ENCODE measurements at regions not wholly inside any gene's neighbourhood (a gene's known extent, or its start where the extent isn't known, plus 50 kb on each side); places are given as distances from the start of the nearest gene placed in this dataset.

DNA sequence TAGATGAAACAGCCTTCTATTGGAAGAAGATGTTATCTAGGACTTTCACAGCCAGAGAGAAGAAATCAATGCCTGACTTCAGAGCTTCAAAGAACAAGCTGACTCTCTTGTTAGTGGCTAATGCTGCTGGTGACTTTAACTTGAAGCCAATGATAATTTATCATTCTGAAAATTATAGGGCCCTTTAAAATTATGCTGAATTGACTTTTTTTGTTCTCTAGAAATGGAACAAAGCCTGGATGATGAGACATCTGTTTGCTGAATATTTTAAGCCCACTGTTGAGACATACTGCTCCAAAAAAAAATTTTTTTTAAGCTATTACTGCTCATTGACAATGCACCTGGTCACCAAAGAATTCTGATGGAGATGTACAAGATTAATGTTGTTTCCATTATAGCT, 189.2 kb downstream of the MBL2 start:
- Mint-ChIP-seq H3K9me3 (peaks cover 62% of the 10 kb centered on the region), H3K4me3 (no peak overlapping the region), H3K36me3 (ENCODE audit: low read depth) (no peaks in the 10 kb centered on the region), H3K27ac (no peak overlapping the region), H3K4me1 (no peaks in the 10 kb centered on the region), H3K27me3 (ENCODE audit: insufficient read depth) (no peaks in the 10 kb centered on the region)
- Histone ChIP-seq H3K27me3 (ENCODE audit: control insufficient read depth, insufficient read depth, low read length, poor library complexity, severe bottlenecking) (no peaks in the 10 kb centered on the region), H3K9ac (ENCODE audit: extremely low read depth, low read length, poor library complexity, severe bottlenecking) (no peak overlapping the region), H3K4me1 (ENCODE audit: control insufficient read depth, insufficient read depth, low read length) (no peaks in the 10 kb centered on the region), H3K36me3 (ENCODE audit: control insufficient read depth, insufficient read depth, low read length) (no peaks in the 10 kb centered on the region), H3K27ac (ENCODE audit: low read depth, low read length) (no peak overlapping the region), H3K4me3 (ENCODE audit: low read length) (no peak overlapping the region), H3K9me3 (ENCODE audit: control insufficient read depth, low read length) (peaks cover 55% of the 10 kb centered on the region)
- TF ChIP-seq, protein P1, sequence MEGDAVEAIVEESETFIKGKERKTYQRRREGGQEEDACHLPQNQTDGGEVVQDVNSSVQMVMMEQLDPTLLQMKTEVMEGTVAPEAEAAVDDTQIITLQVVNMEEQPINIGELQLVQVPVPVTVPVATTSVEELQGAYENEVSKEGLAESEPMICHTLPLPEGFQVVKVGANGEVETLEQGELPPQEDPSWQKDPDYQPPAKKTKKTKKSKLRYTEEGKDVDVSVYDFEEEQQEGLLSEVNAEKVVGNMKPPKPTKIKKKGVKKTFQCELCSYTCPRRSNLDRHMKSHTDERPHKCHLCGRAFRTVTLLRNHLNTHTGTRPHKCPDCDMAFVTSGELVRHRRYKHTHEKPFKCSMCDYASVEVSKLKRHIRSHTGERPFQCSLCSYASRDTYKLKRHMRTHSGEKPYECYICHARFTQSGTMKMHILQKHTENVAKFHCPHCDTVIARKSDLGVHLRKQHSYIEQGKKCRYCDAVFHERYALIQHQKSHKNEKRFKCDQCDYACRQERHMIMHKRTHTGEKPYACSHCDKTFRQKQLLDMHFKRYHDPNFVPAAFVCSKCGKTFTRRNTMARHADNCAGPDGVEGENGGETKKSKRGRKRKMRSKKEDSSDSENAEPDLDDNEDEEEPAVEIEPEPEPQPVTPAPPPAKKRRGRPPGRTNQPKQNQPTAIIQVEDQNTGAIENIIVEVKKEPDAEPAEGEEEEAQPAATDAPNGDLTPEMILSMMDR (conservative IDR thresholded peaks at IDR 0.05) = no peak
- DNase-seq = no peak

DNA sequence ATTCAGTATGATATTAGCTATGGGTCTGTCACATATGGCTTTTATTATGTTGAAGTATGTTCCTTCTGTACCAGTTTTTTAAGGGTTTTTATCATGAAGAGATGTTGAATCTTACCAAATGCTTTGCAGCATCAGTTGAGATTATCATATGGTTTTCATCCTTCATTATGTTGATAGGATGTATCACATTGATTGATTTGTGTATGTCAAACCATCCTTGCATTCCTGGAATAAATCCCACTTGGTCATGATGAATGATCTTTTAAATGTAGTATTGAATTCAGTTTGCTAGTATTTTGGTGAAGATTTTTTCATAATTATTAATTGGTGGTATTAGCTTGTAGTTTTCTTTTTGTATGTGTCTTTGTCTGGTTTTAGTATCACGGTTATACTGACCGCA, 185.9 kb downstream of the MBL2 start:
- Mint-ChIP-seq H3K27ac (no peak overlapping the region), H3K4me1 (no peaks in the 10 kb centered on the region), H3K36me3 (ENCODE audit: low read depth) (no peaks in the 10 kb centered on the region), H3K9me3 (peaks cover 42% of the 10 kb centered on the region), H3K27me3 (ENCODE audit: insufficient read depth) (no peaks in the 10 kb centered on the region), H3K4me3 (no peak overlapping the region)
- Histone ChIP-seq H3K4me3 (ENCODE audit: low read length) (no peak overlapping the region), H3K27ac (ENCODE audit: low read depth, low read length) (no peak overlapping the region), H3K4me1 (ENCODE audit: control insufficient read depth, insufficient read depth, low read length) (no peaks in the 10 kb centered on the region), H3K36me3 (ENCODE audit: control insufficient read depth, insufficient read depth, low read length) (no peaks in the 10 kb centered on the region), H3K9ac (ENCODE audit: extremely low read depth, low read length, poor library complexity, severe bottlenecking) (no peak overlapping the region), H3K27me3 (ENCODE audit: control insufficient read depth, insufficient read depth, low read length, poor library complexity, severe bottlenecking) (no peaks in the 10 kb centered on the region), H3K9me3 (ENCODE audit: control insufficient read depth, low read length) (peaks cover 41% of the 10 kb centered on the region)
- no peak for DNase-seq
- TF ChIP-seq, protein P1 (conservative IDR thresholded peaks at IDR 0.05) = no peak
- 100% methylated on average over 1 of the region's 2 CpGs; no CpG with 5 or more reads in 1 of the 2 experiments for WGBS, 2 experiments (ENCODE audit: insufficient coverage in 1 of 2, insufficient read length in 1 of 2)

DNA sequence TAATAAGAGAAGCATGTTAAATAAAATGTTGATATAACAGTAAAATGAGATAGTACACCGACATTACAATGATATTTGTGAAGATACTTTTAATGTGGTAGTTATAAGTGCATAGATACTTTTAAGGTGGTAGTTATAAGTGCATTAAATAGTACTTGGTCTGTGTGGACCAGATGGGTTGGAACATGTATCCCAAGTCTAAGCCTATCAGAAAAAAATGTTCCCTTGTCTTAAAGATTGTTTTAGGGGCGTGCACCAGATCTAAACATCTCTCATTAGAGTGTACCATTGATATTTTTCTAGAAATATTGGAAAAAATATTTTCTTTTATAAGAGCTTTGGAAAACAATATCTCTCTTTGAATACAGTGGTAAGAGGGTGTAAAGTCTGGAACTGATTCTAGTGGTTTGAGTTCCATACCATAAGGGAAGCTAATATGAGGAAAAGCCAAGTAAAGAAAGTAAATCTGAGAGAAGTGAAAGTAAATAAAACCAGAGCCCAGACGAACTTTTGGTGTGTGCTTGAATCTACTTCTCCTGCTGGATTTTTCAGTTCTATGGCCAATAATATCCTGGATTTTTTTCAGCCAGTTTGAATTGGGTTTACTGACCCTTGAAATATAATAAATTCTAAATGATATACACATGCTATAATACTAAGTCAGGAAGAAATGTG, 175.3 kb downstream of the MBL2 start:
- no peak for DNase-seq
- no peaks in the 10 kb centered on the region for H3K27me3 ChIP-seq (ENCODE audit: control insufficient read depth, insufficient read depth, low read length, poor library complexity, severe bottlenecking)
- no peak overlapping the region for H3K4me3 Mint-ChIP-seq
- H3K9me3 ChIP-seq (ENCODE audit: control insufficient read depth, low read length) = no peaks in the 10 kb centered on the region
- H3K4me1 ChIP-seq (ENCODE audit: control insufficient read depth, insufficient read depth, low read length) = no peaks in the 10 kb centered on the region
- TF ChIP-seq, protein P1 (conservative IDR thresholded peaks at IDR 0.05) = no peak
- no peak overlapping the region for H3K27ac ChIP-seq (ENCODE audit: low read depth, low read length)
- no peak overlapping the region for H3K27ac Mint-ChIP-seq
- no peak overlapping the region for H3K9ac ChIP-seq (ENCODE audit: extremely low read depth, low read length, poor library complexity, severe bottlenecking)
- H3K4me3 ChIP-seq (ENCODE audit: low read length) = no peak overlapping the region
- 67 to 94% methylated on average over 1 to 3 of the region's 3 CpGs for WGBS, 2 experiments (ENCODE audit: insufficient coverage in 1 of 2, insufficient read length in 1 of 2)
- H3K9me3 Mint-ChIP-seq = no peaks in the 10 kb centered on the region
- peaks cover 7% of the 10 kb centered on the region for H3K4me1 Mint-ChIP-seq
- H3K36me3 ChIP-seq (ENCODE audit: control insufficient read depth, insufficient read depth, low read length) = no peaks in the 10 kb centered on the region
- no peaks in the 10 kb centered on the region for H3K27me3 Mint-ChIP-seq (ENCODE audit: insufficient read depth)
- H3K36me3 Mint-ChIP-seq (ENCODE audit: low read depth) = no peaks in the 10 kb centered on the region
